GM10266 (cell line): ENCODE measurements at regions not wholly inside any gene's neighbourhood (a gene's known extent, or its start where the extent isn't known, plus 50 kb on each side); places are given as distances from the start of the nearest gene placed in this dataset.

Source experiments
- DNase-seq: peaks from one replicate; pipeline ENCODE4 v3.0.0; 2012; ENCODE audit errors: extremely low spot score
- TF ChIP-seq, protein P1 (sequence below): IDR thresholded peaks from 2 replicates; pipeline ENCODE4 v1.5.1; 2012; ENCODE audit warnings: mild to moderate bottlenecking, low read depth; ENCODE audit not compliant: control insufficient read depth, insufficient read depth; ENCODE audit errors: missing control alignments

DNA sequence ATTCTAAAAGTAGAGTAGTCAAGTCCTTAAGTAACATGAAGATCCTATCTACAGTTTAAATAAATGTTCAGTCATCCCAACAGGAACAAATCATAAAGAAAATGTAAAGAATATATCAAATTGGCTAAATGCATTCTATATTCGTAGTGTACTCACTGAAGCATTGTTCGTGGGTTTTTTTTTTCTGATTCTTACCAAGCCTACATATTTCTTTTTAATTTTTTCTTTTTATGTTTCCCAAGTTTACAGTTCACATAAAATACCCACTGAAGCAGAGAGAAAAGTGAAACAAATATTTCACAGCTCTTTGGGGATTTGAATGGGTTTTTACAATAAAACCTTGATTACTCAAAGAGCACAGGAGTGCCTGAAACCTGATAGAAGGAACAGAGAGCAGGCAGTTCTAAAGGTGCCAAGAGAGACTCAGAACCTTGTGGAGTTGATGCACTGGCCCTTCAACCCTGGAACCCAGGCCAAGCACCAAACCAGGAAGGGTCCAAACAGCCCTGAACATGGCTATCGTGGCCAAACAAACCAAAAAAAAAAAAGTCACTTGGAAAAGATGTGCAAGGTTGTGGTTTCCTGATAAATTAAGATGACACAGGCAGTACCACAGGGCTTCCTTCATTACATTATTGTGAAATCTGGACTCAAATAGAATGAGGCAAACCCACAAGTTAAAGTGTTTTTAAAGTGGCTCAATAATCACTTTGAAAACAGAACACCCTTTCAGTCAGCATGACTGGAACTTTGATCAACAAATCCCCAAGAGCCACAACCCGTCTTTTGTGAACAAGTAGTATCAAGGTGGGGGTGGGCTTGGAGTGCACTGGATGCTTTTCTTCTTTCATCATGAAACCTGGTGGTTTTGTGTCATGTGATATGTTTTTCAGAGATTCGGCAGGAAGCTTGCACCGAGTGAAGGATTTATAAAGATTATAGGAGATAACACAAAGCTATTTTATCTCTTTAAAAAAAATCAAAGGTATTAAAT is 245.0 kb upstream of the FN1 start:
- TF ChIP-seq, protein P1, sequence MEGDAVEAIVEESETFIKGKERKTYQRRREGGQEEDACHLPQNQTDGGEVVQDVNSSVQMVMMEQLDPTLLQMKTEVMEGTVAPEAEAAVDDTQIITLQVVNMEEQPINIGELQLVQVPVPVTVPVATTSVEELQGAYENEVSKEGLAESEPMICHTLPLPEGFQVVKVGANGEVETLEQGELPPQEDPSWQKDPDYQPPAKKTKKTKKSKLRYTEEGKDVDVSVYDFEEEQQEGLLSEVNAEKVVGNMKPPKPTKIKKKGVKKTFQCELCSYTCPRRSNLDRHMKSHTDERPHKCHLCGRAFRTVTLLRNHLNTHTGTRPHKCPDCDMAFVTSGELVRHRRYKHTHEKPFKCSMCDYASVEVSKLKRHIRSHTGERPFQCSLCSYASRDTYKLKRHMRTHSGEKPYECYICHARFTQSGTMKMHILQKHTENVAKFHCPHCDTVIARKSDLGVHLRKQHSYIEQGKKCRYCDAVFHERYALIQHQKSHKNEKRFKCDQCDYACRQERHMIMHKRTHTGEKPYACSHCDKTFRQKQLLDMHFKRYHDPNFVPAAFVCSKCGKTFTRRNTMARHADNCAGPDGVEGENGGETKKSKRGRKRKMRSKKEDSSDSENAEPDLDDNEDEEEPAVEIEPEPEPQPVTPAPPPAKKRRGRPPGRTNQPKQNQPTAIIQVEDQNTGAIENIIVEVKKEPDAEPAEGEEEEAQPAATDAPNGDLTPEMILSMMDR = no peak
- DNase-seq = no peak

DNA sequence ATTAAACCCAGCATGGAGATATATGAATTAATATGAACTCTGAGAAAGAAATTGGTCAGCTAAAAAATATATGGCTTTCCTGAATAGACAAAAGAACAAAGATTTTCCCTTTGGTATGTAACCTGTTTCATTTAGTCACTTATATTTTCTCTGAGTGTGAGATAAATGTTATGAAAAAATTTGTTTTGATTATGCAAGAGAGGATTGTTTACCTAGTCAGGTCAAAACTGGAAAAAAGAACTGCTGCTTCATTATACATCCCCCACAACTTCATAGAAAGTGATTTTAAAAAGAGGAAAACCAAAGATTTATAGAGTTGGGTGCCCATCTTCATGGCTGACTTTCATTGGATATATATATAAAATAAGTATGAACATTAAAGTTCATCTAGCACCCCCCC is 242.2 kb upstream of the FN1 start:
- TF ChIP-seq, protein P1 = no peak
- DNase-seq = no peak

DNA sequence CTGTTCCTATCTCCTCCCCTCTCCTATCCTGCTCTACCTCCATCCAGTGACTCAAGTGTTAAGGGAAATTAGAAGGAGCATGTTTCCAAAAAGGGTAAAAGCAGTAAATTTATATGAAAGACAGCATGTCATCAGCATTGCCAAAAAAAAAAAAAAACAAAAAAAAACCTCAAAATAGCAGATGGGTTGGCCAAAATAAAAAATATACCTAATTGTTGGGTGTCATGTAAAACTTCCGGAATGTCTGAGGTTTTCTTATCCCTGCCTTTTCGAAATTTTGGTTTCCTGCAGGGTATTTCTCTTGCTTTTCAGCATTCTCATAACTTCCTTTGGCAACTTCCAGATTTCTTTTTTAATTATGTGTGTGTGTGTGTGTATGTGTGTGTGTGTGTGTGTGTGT is 241.6 kb upstream of the FN1 start:
- DNase-seq = no peak
- TF ChIP-seq, protein P1 = no peak

DNA sequence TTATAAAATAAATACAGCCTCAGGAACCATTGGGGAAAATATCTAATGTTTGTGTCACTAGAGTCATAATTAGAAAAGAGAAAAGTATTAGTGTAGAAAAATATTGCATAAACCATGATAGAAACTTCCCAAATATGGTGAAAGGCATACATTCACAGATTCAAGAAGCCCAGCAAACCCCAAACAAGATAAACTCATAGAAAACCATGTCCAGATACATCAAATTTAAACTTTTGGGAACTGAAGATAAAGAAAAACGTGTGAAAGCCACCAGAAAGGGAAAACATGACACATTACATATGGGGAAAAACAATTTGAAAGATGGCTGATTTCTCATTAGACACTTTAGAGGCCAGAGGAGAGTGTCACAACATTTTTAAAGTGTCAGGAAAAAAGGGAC is 236.5 kb upstream of the FN1 start:
- DNase-seq = no peak
- TF ChIP-seq, protein P1 = no peak

DNA sequence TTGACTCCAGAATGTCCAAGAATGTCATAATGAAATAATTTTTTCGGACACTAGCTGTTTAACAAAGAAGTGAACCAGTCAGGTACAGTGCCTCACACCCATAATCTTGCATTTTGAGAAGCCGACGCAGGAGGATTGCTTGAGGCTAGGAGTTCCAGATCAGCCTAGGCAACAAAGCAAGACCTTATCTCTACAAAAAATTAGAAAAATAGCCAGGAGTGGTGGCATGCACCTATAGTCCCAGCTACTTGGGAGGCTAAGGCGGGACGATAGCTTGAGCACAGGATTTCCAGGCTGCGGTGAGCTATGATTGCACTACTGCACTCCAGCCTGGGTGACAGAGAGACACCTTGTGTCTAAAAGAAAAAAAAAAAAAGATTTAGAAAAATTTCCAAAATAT is 235.8 kb upstream of the FN1 start:
- DNase-seq = no peak
- TF ChIP-seq, protein P1 = no peak

DNA sequence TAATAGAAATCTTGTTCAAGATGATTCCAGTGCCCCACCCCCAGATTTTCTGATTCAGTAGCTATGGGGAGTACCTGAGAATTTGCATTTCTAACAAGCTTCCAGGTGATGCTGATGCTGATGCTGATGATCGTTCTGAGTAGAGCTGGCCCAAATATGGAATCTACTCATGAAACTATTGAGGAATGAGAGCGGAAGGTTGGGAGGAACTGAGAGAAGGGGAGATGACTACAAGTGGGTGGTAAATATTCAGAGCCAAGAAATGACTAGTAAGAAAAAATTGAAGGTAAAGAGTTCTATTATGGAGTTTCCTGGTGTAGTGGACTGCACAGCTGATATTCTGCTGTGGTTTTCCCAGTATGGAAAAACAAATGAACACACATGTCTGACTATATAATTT is 235.4 kb upstream of the FN1 start:
- DNase-seq = no peak
- TF ChIP-seq, protein P1 = no peak

DNA sequence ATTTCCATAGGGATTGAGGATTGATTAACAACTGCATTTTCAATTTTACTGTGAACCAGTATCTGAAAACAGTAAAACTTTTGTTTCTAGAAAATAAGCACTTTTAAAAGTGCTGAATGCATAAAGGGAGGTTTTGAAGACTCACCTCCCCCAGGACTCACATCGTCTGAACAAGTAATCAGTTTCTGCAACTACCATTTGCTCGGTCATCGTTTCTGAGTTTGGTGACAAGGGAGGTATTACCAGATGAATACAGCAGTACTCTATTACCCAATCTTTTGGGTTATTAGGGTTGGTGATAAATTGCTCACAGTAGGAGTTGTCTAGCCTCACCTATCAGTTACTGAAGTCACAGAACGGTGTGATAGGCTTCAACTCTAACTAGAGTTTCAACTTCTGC is 234.5 kb upstream of the FN1 start:
- no peak for DNase-seq
- TF ChIP-seq, protein P1 = no peak
